Esophagus squamous epithelium (tissue), 5 donors: ENCODE measurements at regions not wholly inside any gene's neighbourhood (a gene's known extent, or its start where the extent isn't known, plus 50 kb on each side); places are given as distances from the start of the nearest gene placed in this dataset.

ENCODE experiments used
- DNase-seq: peaks from one replicate; lab custom pipeline; 2025; lab: John Stamatoyannopoulos, UW
- H3K27ac ChIP-seq, 4 donors: fragments of 200-600 bp; sonication (generic); one replicate each; pipeline ENCODE4 v1.5.1; 2016 to 2019; ENCODE audit warnings: mild to moderate bottlenecking in 1 of 4
- H3K27me3 ChIP-seq, 4 donors: fragments of 200-600 bp; sonication (generic); 1 replicate in 3 of 4; 2 replicates in 1 of 4; pipeline versions ENCODE4 v1.5.1 to v1.6.0; 2017 to 2021; ENCODE audit warnings: antibody characterized with exemption in 1 of 4
- H3K36me3 ChIP-seq, 3 donors: fragments of 200-600 bp; sonication (generic); one replicate each; pipeline ENCODE4 v1.5.1; 2016 to 2019
- H3K4me1 ChIP-seq, 3 donors: fragments of 200-600 bp; sonication (generic); one replicate each; pipeline ENCODE4 v1.5.1; 2017 to 2019
- H3K4me3 ChIP-seq, 4 donors: fragments of 200-600 bp; sonication (generic); 1 replicate in 3 of 4; 2 replicates in 1 of 4; pipeline ENCODE4 v1.5.1; 2016 to 2019; ENCODE audit warnings: mild to moderate bottlenecking in 2 of 4, moderate library complexity in 1 of 4
- H3K9me3 ChIP-seq, 3 donors: fragments of 200-600 bp; sonication (generic); one replicate each; pipeline ENCODE4 v1.5.1; 2016 to 2019
- POLR2A ChIP-seq, 4 donors: fragments of 450-650 bp; IDR thresholded peaks; one replicate each; pipeline ENCODE4 v1.6.1; 2017; ENCODE audit warnings: antibody characterized with exemption in 4 of 4, mild to moderate bottlenecking in 4 of 4, moderate library complexity in 3 of 4
- WGBS, 2 donors: methylation state at CpG; one replicate each; pipeline ENCODE4 v1.1.5; 2018; 5-methylcytosine and 5-hydroxymethylcytosine counted together
- intact Hi-C: fragments of 100-400 bp; cut with DNase I; formaldehyde crosslinking; loops from one replicate; pipeline ENCODE4 v1.15.0; 2022
- TF ChIP-seq, protein P1 (sequence below), 6 experiments: fragments of 450-650 bp in 4 of 6; fragments of 200-600 bp in 2 of 6; sonication (generic) in 2 of 6; IDR thresholded peaks; one replicate each; pipeline ENCODE4 v1.5.1; 2016 to 2019; ENCODE audit warnings: antibody characterized with exemption in 6 of 6, mild to moderate bottlenecking in 4 of 6, moderate library complexity in 4 of 6
- donor health status: DM: yes; HTN: yes; CAD: no.

DNA sequence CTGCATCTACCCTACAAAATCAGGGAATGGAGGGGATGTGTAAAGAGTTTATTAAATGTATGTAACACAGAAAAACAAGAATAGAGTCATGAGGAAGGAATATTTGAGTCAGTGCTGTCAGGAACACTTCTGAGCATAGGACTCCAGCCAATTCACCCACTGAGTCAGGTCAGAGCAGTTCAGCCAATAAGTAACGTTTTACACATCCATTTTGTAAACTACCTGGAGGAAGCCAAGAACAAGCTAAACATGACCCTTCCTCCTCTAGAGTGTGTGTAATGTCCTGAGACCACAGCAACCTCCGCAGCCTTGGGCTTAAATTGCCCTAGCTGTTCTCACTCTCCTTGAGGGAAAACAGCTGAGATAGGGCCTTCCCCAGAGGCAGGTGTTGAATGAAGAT lies 691.5 kb upstream of the LRRN3 start:
- Histone ChIP-seq H3K9me3 (no peaks in the 10 kb centered on the region), H3K36me3 (no peaks in the 10 kb centered on the region), H3K4me1 (no peaks in the 10 kb centered on the region), H3K4me3 (no peak overlapping the region), H3K27ac (no peak overlapping the region), H3K27me3 (no peaks in the 10 kb centered on the region)
- TF ChIP-seq POLR2A (IDR thresholded peaks at IDR 0.05) = no peak
- TF ChIP-seq, protein P1, sequence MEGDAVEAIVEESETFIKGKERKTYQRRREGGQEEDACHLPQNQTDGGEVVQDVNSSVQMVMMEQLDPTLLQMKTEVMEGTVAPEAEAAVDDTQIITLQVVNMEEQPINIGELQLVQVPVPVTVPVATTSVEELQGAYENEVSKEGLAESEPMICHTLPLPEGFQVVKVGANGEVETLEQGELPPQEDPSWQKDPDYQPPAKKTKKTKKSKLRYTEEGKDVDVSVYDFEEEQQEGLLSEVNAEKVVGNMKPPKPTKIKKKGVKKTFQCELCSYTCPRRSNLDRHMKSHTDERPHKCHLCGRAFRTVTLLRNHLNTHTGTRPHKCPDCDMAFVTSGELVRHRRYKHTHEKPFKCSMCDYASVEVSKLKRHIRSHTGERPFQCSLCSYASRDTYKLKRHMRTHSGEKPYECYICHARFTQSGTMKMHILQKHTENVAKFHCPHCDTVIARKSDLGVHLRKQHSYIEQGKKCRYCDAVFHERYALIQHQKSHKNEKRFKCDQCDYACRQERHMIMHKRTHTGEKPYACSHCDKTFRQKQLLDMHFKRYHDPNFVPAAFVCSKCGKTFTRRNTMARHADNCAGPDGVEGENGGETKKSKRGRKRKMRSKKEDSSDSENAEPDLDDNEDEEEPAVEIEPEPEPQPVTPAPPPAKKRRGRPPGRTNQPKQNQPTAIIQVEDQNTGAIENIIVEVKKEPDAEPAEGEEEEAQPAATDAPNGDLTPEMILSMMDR (IDR thresholded peaks at IDR 0.05) = no peak
- WGBS, 2 donors = 44 to 51% methylated on average over 2 of the region's 2 CpGs
- no peak for DNase-seq
- intact Hi-C loops = no loop called here

DNA sequence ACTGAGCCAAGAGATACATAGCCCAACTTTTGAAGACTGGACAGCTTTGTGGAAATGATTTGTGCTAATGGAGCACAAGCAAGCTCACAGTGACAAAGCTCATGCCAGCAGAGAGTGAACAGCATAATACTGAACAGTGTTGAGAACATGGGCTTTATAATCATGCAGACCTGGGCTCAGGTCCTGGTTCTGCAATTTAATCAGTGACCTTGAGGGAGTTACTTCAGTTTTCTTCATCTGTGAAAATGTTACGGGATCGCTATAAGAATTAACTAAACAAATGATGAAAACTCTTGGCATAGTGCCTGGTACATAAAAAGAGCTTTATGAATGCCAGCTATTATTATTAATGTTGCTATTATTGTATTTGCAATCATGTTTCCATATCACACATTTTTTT lies 690.5 kb upstream of the LRRN3 start:
- Histone ChIP-seq H3K4me1 (no peaks in the 10 kb centered on the region), H3K9me3 (no peaks in the 10 kb centered on the region), H3K36me3 (no peaks in the 10 kb centered on the region), H3K27ac (no peak overlapping the region), H3K27me3 (no peaks in the 10 kb centered on the region), H3K4me3 (no peak overlapping the region)
- WGBS, 2 donors = 26% methylated on average over 2 of the region's 2 CpGs
- no peak for DNase-seq
- TF ChIP-seq, protein P1 (IDR thresholded peaks at IDR 0.05) = no peak
- no peak for TF ChIP-seq POLR2A (IDR thresholded peaks at IDR 0.05)
- intact Hi-C loops = no loop called here

DNA sequence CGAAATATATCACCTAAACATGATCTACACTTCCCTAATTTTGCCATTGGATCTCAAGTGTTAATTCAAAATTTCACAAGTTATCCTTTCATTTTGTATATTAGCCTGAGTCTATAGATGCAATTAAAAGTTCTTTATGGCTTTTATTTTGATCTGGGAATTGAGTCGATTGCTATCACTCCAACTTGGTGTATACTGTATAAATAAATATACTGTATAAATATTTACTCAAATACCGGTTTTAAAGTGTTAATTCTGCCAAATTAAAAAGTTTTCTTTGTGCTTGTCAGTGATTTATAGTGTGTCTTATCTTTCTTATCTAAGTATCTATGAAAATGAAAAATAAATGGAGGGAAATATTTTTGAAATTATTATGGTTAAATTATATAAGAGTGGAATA lies 683.7 kb upstream of the LRRN3 start:
- 42 to 49% methylated on average over 3 of the region's 3 CpGs for WGBS, 2 donors
- H3K9me3 ChIP-seq = no peaks in the 10 kb centered on the region
- H3K4me3 ChIP-seq = no peak overlapping the region
- H3K27me3 ChIP-seq = no peaks in the 10 kb centered on the region
- H3K36me3 ChIP-seq = no peaks in the 10 kb centered on the region
- H3K4me1 ChIP-seq = no peaks in the 10 kb centered on the region
- intact Hi-C loops = no loop called here
- DNase-seq = no peak
- no peak for TF ChIP-seq POLR2A (IDR thresholded peaks at IDR 0.05)
- H3K27ac ChIP-seq = no peak overlapping the region

DNA sequence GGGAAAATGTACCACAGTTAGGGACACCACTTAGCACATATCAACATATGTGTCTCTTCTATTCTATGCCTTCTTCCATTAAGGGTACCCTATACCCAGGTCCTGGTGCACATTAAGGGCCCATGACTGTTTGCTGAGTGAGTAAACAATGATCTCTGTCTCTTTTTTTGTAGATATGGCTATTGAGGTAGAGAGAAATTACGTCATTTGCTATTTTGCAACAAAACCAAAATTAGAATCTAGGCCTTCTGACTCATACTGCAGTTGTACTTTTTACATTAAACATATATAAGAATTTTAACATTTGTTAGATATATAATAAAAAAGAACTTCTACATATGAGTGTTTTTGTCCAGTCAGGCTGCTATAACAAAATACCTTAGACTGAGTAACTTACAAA lies 683.2 kb upstream of the LRRN3 start:
- no peak overlapping the region for H3K4me3 ChIP-seq
- no peak overlapping the region for H3K27ac ChIP-seq
- no peak for TF ChIP-seq POLR2A (IDR thresholded peaks at IDR 0.05)
- TF ChIP-seq, protein P1 (IDR thresholded peaks at IDR 0.05) = no peak
- WGBS, 2 donors = 33 to 39% methylated on average over 1 of the region's 1 CpG
- no peak for DNase-seq
- intact Hi-C loops = no loop called here
- H3K27me3 ChIP-seq = no peaks in the 10 kb centered on the region
- H3K36me3 ChIP-seq = no peaks in the 10 kb centered on the region
- no peaks in the 10 kb centered on the region for H3K4me1 ChIP-seq
- no peaks in the 10 kb centered on the region for H3K9me3 ChIP-seq

DNA sequence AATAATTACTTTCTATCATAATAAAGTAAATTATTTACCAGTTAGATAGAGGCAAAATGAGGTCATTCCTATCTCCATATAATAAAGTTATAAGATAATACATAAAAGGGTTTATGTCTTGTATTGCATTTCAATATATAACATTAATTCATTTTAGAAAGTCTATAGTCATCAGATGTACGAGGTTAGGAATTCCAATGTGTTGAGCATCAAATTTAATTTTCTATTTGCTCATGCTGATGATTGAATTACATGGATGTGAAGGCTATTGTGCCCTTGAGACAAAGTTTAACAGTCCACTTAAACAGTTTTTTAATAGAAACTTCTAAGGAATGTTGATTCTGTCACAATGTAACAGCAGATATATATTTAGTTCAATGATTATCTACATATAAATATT lies 678.3 kb upstream of the LRRN3 start:
- no peaks in the 10 kb centered on the region for H3K27me3 ChIP-seq
- TF ChIP-seq POLR2A (IDR thresholded peaks at IDR 0.05) = no peak
- TF ChIP-seq, protein P1 (IDR thresholded peaks at IDR 0.05) = no peak
- no peak overlapping the region for H3K4me3 ChIP-seq
- H3K36me3 ChIP-seq = no peaks in the 10 kb centered on the region
- intact Hi-C loops = no loop called here
- 71 to 81% methylated on average over 1 of the region's 1 CpG for WGBS, 2 donors
- H3K4me1 ChIP-seq = no peaks in the 10 kb centered on the region
- DNase-seq = no peak
- no peak overlapping the region for H3K27ac ChIP-seq
- no peaks in the 10 kb centered on the region for H3K9me3 ChIP-seq

DNA sequence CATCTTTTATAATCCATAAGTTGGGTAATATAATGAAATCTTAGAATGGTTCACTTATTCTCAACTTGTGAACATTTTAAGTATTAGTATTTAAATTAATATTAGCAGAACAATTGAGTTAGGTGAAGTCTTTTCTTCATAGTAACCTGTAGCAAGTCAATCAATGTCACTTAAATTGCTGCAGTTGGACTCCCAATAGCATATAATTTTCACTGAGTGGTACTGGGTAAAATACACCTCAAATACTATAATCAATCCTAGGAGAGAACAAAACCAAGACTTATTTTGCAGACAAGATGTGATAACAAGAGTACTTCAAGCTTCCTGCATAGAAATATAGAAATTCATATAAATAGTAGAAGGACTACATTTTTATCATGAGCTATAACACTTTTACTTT lies 677.9 kb upstream of the LRRN3 start:
- no peak for DNase-seq

More for the DNA sequence above, 677.9 kb upstream of the LRRN3 start:
- Histone ChIP-seq H3K4me3 (no peak overlapping the region), H3K27ac (no peak overlapping the region), H3K4me1 (no peaks in the 10 kb centered on the region), H3K36me3 (no peaks in the 10 kb centered on the region), H3K9me3 (no peaks in the 10 kb centered on the region), H3K27me3 (no peaks in the 10 kb centered on the region)
- TF ChIP-seq, protein P1 (IDR thresholded peaks at IDR 0.05) = no peak
- no peak for TF ChIP-seq POLR2A (IDR thresholded peaks at IDR 0.05)
- intact Hi-C loops = no loop called here
